Smooth muscle cell (in vitro differentiated cells): ENCODE measurements at regions not wholly inside any gene's neighbourhood (a gene's known extent, or its start where the extent isn't known, plus 50 kb on each side); places are given as distances from the start of the nearest gene placed in this dataset.

Experiments
- DNase-seq: peaks from one replicate; lab custom pipeline; 2025; ENCODE audit not compliant: unreplicated experiment; lab: John Stamatoyannopoulos, UW
- H2AFZ ChIP-seq: fragments of 200-600 bp; sonication (generic); 2 replicates; pipeline ENCODE4 v1.6.0; 2016; ENCODE audit warnings: antibody characterized with exemption, low read depth, mild to moderate bottlenecking
- H3F3A ChIP-seq: fragments of 200-600 bp; sonication (generic); 2 replicates; pipeline ENCODE4 v1.6.0; 2017; ENCODE audit warnings: antibody characterized with exemption, low read depth
- H3K27ac ChIP-seq: fragments of 200-600 bp; sonication (generic); 2 replicates; pipeline ENCODE4 v1.5.1; 2016; ENCODE audit warnings: low read depth, mild to moderate bottlenecking
- H3K27me3 ChIP-seq: fragments of 200-600 bp; sonication (generic); 2 replicates; pipeline ENCODE4 v1.6.1; 2016; ENCODE audit warnings: low read depth, mild to moderate bottlenecking
- H3K36me3 ChIP-seq: fragments of 200-600 bp; sonication (generic); 2 replicates; pipeline ENCODE4 v1.5.1; 2016; ENCODE audit warnings: low read depth
- H3K4me1 ChIP-seq: fragments of 200-600 bp; sonication (generic); 2 replicates; pipeline ENCODE4 v1.5.1; 2016; ENCODE audit warnings: low read depth
- H3K4me2 ChIP-seq: fragments of 200-600 bp; sonication (generic); 2 replicates; pipeline ENCODE4 v1.6.0; 2016; ENCODE audit warnings: mild to moderate bottlenecking
- H3K4me3 ChIP-seq: fragments of 200-600 bp; sonication (generic); 2 replicates; pipeline ENCODE4 v1.5.1; 2016; ENCODE audit warnings: mild to moderate bottlenecking
- H3K79me2 ChIP-seq: fragments of 200-600 bp; sonication (generic); 2 replicates; pipeline ENCODE4 v1.6.0; 2016; ENCODE audit warnings: low read depth, mild to moderate bottlenecking
- H3K9ac ChIP-seq: fragments of 200-600 bp; sonication (generic); 2 replicates; pipeline ENCODE4 v1.6.0; 2016; ENCODE audit warnings: low read depth
- H3K9me3 ChIP-seq: fragments of 200-600 bp; sonication (generic); replicated peaks from 2 replicates; pipeline ENCODE4 v1.5.1; 2016; ENCODE audit warnings: low read depth
- H4K20me1 ChIP-seq: fragments of 200-600 bp; sonication (generic); 2 replicates; pipeline ENCODE4 v1.6.0; 2016; ENCODE audit warnings: low read depth
- CTCF ChIP-seq: fragments of 200-600 bp; sonication (generic); IDR thresholded peaks from 2 replicates; pipeline ENCODE4 v1.5.1; 2017; ENCODE audit warnings: borderline replicate concordance, mild to moderate bottlenecking, antibody characterized with exemption; ENCODE audit not compliant: insufficient read depth, poor library complexity, severe bottlenecking
- WGBS: methylation state at CpG from one replicate; pipeline ENCODE4 v1.1.7; 2016; ENCODE audit warnings: low lambda C conversion rate; 5-methylcytosine and 5-hydroxymethylcytosine counted together

DNA sequence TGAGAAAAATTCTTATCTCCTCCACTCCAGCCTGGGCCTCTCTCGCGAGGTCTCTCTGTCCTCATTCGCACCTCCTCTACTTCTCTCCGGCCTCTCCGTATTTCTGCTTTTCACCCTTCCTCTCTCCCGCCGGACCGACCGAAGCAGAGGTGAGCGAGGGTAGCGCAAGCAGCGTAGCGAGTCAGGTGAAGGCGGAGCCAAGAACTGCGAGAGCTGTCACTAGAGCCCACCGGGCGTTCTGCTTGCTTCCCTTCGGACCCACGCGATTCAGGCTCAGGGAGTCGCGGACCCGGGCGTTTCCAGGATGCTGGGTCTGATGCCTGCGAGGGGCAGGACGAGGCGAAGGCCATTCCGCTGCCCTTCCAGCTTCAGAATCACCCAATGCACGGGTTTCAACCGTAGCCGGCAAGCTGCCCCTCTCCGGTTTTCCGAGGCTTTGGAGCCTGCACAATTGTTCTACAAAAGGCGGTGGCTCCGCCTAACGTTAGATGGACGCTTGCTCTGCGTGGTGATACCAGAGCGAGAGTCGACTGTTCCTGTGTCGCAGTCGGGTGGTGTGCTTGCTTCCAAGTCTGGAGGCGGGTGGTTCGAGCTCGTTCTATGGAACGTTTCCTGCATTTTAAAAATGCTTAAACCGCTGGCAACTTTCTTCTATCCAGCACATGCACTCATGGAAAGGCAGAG, 310.2 kb downstream of the FAM72C start:
- H2AFZ ChIP-seq = no peak overlapping the region
- no peak for DNase-seq
- no peaks in the 10 kb centered on the region for H3K4me1 ChIP-seq
- no peak overlapping the region for H3K27ac ChIP-seq
- H4K20me1 ChIP-seq = no peaks in the 10 kb centered on the region
- H3K4me3 ChIP-seq = no peak overlapping the region
- no peaks in the 10 kb centered on the region for H3K36me3 ChIP-seq
- TF ChIP-seq CTCF = no peak
- H3K4me2 ChIP-seq = no peak overlapping the region
- no peaks in the 10 kb centered on the region for H3K9me3 ChIP-seq
- no peaks in the 10 kb centered on the region for H3K27me3 ChIP-seq
- H3K79me2 ChIP-seq = no peaks in the 10 kb centered on the region
- no peaks in the 10 kb centered on the region for H3F3A ChIP-seq
- 91% methylated on average over 45 of the region's 47 CpGs for WGBS
- no peak overlapping the region for H3K9ac ChIP-seq

- no peak overlapping the region for H3K4me3 ChIP-seq
- no peaks in the 10 kb centered on the region for H3K9me3 ChIP-seq
- H3K27ac ChIP-seq = no peak overlapping the region
- H2AFZ ChIP-seq = no peak overlapping the region
- no peaks in the 10 kb centered on the region for H3K36me3 ChIP-seq
- WGBS = 75% methylated on average over 13 of the region's 14 CpGs
- H3F3A ChIP-seq = no peaks in the 10 kb centered on the region
- H4K20me1 ChIP-seq = no peaks in the 10 kb centered on the region
- H3K27me3 ChIP-seq = no peaks in the 10 kb centered on the region
- no peaks in the 10 kb centered on the region for H3K4me1 ChIP-seq
- no peak overlapping the region for H3K4me2 ChIP-seq
- H3K9ac ChIP-seq = no peak overlapping the region
- no peak for TF ChIP-seq CTCF
- H3K79me2 ChIP-seq = no peaks in the 10 kb centered on the region
- no peak for DNase-seq
These were observed 311.3 kb downstream of the FAM72C start for GRCh38 chr1:143660354-143660941.

GRCh38 chr1:143653429-143653802, 318.4 kb downstream of the FAM72C start:
- Histone ChIP-seq H2AFZ (no peak overlapping the region), H3K27me3 (no peaks in the 10 kb centered on the region)
- TF ChIP-seq CTCF = no peak

More at GRCh38 chr1:143653429-143653802, 318.4 kb downstream of the FAM72C start:
- Histone ChIP-seq H3F3A (no peaks in the 10 kb centered on the region), H4K20me1 (no peaks in the 10 kb centered on the region), H3K9ac (no peak overlapping the region), H3K4me2 (no peak overlapping the region), H3K4me3 (no peak overlapping the region), H3K9me3 (no peaks in the 10 kb centered on the region), H3K4me1 (no peaks in the 10 kb centered on the region), H3K27ac (no peak overlapping the region), H3K36me3 (no peaks in the 10 kb centered on the region), H3K79me2 (no peaks in the 10 kb centered on the region)
- DNase-seq = no peak
- 86% methylated on average over 23 of the region's 24 CpGs for WGBS
